ENCODE measurements at regions not wholly inside any gene's neighbourhood (a gene's known extent, or its start where the extent isn't known, plus 50 kb on each side); places are given as distances from the start of the nearest gene placed in this dataset.

DNA sequence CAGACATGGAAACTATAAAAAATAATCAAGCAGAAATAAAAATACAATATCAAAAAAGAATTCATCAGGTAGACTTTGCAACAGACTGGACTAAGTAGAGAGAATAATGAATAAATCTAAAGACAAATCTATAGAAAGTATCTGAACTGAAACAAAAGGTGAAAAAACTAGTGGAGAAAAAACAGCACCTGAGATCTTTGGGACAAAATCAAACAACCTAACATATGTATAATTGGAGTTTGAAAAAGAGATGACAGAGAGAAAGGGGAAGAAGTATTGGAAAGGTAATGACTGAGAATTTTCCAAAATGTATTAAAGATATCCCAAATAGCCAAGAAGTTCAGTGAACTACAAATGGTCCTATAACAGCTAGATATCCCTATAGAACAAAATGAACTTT lies 245.4 kb downstream of the IPO8 start:
- TF ChIP-seq, protein P1, sequence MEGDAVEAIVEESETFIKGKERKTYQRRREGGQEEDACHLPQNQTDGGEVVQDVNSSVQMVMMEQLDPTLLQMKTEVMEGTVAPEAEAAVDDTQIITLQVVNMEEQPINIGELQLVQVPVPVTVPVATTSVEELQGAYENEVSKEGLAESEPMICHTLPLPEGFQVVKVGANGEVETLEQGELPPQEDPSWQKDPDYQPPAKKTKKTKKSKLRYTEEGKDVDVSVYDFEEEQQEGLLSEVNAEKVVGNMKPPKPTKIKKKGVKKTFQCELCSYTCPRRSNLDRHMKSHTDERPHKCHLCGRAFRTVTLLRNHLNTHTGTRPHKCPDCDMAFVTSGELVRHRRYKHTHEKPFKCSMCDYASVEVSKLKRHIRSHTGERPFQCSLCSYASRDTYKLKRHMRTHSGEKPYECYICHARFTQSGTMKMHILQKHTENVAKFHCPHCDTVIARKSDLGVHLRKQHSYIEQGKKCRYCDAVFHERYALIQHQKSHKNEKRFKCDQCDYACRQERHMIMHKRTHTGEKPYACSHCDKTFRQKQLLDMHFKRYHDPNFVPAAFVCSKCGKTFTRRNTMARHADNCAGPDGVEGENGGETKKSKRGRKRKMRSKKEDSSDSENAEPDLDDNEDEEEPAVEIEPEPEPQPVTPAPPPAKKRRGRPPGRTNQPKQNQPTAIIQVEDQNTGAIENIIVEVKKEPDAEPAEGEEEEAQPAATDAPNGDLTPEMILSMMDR (IDR thresholded peaks at IDR 0.05; ENCODE audit: low read depth, low read length): no peak
- TF ChIP-seq EZH2phosphoT487 (IDR thresholded peaks at IDR 0.05; ENCODE audit: low read depth): no peak

Data from OCI-LY3 (cell line).